ENCODE measurements at regions not wholly inside any gene's neighbourhood (a gene's known extent, or its start where the extent isn't known, plus 50 kb on each side); places are given as distances from the start of the nearest gene placed in this dataset.

DNA sequence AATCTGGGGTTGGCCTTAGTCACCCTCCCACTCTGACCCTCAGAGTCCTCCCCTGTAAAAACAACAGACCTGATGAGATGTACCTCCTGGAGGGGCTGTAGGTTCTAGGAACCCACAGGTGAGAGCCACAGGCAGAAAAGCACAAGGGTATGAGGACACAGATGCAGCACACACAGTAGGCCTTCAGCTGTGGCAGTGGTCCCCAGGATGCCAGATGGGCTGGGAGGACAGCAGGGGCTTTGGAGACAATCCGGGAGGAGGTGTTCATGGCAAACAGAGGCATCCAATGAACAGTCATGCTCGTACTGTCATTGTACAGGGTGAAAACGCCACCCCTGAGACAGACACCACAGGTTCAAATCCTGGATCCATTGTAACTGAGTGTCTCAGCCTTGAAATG is 463.1 kb downstream of the MATN1 start:
- DNase-seq = no peak

DNA sequence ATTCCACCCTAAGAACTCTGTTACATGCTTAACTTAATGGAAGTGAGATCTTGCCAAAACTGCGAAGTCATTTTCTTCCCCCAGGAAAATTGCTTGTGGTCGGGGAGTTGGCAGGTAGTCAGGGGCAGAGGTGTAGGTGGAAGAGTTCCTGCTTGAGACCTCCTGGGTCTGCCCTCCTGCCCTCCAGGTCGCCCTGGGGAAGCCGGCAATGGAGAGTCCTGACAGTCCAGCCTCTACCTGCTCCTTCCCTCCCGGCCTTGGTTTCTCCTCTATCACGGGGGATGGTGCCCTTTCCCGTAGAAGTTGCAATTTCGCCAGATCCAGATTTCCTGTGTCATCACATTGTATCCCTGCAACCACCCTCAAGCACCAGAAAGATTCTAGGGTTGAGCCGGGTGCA is 463.8 kb downstream of the MATN1 start:
- no peak for DNase-seq

DNA sequence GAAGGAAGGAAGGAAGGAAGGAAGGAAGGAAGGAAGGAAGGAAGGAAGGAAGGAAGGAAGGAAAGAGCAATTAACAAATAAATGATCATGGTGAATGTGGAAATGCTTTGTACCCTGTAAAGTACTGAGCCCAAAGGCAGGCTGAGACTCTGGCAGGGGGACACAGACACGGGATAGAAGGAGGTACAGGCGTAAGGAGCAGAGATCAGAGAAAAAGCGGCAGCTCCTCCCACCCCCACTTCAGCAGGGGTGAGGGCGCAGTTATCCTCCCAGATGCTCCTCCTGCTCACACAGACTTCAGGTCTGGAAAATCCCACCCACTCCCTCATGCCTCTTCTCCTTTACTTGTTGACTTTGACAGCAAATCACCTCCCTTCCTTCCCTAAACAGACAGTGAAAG is 464.5 kb downstream of the MATN1 start:
- DNase-seq = no peak

DNA sequence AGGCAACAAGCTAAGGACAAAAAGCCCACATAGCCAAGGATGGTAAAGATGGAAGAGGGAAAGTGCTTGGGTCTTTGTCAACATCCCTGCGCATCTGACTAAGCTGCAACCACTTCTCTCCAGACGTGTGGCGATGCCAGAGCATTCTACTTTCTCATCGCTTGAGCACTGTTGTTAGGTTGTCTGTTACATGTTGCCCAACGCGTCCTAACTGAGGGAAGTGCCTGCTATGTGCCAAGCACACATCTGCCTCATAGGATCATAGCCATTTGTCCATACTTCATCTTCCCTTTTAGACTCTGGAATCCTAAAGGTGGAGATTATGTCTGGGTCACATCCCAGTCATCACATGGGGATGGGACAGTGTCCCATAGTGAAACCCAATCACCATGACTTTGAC is 464.9 kb downstream of the MATN1 start:
- no peak for DNase-seq

DNA sequence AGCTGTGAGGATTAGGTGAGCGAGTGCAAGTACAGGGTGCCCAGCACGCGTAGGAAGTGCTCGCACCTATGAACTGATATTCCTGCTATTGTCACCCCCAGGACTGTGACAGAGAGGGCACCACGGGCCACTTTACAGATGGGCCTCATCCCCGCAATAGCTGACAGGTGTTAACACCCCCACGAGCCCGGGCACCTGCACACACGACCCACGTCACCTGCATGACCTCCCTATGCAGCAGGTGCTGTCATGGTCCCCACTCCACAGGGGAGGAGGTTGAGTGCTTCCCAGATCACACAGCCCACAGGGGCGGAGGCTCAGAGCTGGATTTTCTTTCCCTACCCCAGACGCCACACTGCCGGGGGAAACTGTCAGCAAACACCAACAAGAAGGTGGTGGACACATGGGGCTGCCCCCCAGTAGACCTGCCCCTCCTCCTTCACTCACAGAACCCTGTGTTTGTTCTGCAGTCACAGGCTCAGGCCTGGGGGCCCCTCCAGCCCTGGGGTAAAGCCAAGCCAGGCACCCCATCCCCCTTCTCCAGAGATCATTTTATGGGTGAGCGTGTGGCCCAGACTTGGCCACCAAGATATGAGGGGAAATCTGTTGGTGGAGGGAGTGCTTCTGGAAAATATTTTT is 465.5 kb downstream of the MATN1 start:
- DNase-seq = no peak

DNA sequence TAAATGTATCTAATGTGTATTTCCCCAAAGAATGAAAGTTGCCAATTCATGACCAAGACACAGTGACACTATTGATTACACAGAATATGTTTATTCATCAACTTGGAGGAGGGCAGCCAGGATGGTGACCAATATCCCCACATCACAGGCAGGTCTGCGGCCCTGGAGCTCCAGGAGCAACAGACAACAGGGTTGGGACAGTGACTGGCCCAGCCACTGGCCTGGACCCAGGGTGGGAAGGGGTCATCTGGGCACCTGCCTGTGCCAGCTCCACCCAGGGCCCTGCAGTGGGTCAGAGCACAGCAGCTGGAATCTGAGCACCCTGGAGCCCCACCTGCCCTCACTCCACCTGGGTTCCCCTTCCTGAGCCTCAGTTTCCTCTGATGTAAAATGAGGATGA is 466.1 kb downstream of the MATN1 start:
- DNase-seq = no peak

DNA sequence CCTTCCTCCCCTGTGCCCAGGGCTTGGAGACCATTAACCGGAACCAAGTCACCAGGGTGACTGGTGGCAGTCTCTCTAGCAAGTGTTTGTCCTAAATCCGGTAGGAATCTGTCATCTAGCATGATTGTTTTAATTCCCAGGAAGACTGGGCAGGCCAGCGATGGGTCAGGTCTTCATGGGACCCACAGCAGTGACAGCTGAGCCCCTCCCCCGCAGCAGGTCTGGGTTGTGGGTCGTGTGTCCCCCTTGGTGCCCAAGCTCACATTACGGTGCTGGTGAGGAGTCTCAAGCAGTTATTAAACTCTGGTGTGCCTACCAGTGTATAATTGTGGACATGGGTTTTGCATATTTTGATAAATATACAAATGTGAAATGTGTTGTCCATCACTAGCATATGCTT is 466.5 kb downstream of the MATN1 start:
- DNase-seq = no peak

DNA sequence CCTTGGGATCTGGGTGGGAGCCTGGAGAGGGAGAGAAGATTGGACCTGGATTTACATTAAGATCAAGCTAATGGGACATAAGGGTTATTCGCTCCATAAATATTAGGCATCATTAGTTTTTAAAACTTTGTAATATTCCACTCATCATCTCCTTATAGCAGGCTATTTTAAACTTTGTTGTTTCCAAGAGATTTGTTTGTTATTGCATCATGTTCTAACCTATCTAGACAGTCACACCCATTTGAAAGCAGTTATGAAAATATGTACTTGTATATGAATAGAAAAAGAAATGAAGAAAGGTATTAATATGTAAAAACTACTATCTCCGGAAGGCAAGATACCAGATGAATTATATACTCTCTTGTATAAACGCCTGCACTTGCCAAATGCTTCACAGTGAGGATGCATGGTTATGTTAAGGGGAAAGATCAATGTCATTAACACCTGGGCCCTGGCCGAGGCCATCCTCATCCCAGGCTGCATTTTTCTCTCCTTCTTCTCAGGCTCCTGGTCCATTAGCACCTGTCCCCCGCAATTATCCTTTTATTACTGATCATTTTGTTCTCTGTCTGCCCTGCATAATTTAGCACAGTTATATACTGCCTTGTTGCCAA is 468.2 kb downstream of the MATN1 start:
- DNase-seq = no peak

DNA sequence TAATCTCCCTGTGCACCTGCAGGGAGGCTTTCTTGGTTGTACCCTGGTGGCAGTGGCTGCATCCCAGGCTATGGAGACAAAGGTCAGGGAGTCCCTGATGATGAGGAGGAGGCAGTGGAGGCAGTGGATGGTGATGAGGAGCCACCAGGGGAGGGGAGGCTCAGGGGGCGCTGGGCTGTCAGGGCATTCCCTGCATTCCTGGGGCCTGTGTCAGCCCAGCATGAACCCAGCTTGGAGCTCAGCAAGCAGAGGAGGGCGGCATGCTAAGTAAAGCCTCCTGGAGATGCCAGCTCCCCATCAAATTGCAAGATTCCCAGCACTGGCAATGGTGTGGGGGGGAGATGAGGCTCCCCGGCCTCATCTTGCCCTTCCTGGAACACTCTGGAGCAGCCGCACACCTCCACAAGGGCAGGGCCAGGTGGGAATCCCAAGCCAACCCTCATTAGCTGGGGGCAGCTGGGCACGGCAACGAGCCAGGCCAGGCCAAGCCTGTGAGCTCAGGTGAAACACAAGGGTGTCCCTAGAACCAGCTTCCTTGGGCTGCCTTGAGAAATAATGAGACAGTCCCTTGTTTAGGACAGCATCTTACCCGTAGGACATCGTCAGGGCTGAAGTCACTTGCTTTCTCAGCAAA is 469.5 kb downstream of the MATN1 start:
- no peak for DNase-seq

DNA sequence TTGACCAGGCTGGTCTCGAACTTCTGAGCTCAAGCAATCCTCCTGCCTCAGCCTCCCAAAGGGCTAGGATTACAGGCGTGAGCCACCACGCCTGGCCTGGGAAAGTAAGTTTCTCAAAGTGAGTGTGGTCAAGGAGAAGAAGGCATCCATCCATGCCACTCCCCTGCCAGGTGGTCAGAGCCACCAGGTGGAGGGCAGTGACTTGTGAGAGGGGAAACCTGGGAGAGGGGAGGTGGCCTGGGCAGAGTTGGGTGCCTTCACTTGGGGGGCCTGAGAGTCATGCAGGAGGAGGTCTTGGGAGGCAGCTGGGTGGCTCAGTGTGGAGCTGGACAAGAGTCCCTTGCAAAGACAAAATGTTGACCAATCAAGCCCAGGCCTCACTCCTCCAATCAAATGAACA is 470.0 kb downstream of the MATN1 start:
- DNase-seq = no peak

DNA sequence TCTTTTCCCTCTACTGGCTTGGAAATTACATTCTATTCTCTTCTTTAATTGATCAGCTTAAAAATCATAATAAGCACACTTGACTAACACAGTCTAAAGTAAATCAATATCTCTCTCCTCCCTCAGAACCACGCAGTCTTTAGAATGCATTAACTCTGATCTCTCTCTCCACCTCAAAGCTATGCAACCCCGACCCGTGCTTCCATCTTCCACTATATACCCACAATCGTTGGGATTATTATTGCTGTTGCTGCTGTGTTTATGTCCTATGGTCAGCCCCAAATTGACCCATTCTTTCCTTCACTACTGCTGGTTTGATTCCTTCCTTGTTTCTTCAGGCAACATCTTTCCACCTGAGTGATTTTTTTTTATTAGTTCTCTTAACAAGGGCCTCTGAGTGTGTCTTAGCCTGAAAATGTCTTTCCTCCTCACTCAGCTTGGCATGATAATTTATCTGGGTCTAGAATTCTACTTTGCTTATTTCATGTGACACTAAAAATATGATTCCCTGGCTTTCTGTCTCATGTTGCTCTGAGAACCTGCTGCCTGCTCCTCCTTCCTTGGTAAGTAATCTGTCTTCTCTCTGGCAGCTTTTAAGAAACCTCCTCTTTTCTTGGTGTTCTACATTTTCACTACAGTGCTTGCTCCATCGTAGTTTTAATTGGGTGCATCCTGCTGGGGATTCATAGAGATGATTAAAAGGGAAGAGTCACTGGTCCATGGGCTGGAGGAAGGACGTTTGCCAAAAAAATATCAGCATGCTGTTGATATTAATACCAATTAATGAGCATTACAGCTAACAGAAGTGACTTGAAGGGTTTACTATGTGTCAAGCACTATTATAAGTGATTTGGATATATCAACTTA is 472.2 kb downstream of the MATN1 start:
- no peak for DNase-seq

DNA sequence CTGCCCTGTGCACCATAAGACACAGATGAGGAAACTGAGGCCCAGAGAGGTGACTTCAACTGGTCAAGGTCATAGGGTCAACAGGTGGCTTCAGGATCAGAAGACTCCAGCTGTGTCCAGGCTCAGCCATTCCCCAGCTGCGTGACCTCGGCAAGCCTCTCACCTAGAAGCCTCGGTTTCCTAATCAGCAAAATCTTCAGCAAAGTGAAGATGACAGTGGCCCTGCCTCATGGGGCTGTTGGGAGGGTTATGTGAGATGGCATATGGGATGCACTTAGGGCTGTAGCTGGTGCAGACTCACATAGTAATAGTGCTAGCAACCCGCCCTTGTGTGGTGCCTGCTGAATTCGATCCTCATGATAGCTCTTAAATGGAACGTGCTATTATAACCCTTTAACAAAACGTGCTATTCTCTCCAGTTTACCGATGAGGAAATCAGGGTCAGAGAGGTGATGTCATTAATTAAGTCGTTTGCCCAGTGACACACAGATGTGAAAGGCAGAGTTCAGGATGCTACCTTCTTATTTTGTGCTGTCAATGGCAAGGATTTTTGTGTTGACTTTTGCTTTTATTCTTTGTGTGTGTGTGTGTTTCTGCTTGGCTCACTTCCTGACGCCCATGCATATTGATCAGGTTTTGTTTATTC is 472.9 kb downstream of the MATN1 start:
- no peak for DNase-seq

DNA sequence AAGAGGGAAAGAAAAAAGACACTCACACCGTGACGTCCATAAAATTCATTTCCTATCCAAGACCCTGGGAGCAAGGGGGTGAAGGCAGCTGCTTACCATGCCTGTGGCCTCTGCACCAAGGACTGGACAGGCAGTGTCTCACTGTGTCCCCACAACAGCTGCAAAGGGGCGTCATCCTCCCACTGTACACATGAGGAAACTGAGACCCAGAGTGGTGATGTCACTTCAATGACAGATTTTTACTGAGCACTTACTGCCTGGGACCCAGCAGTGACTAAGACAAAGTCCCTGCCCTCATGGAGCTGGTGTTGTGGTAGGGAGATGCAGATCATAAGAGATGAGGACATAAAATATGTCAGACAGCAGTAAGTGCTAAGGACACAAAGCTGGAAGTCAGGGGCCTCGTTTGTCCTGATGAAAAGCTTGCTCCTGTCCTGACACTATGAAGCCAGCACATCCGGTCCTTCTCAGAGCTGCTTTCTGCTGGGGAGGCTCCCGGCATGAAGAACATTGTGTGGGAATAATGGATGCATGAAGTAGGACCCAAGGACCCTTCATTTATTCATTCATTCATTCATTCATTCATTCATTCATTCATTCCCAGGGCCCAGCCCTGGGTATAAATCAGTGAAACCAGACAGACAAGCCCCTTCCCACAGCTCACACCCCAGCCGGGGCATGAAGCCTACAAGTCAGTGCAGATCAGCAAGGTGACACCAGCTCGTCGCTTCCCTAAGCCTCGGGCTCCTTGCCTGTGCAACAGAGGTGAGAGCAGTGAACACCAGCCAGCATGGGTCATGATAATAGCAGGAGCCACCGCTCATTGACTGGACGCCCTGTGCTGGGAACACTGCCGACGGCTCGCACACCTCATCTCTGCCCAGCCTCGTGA is 473.7 kb downstream of the MATN1 start:
- DNase-seq = no peak

DNA sequence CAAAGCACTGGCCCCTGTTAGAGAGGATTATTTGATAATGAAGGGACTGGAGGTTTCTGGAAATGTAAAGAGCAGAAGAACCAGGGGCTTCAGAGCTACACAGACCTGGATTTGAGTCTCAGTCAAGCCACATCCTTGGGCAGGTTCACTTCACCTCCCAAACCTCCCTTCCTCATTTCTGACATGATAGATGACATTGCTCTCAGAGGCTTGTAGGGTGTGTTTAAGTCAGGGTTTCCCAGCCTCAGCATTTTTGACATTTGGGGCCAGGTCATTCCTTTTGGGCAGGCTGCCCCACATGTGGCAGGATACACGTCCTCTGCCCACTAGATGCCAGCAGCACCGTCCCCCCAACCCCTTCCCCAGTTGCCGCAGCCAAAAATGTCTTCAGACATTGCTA is 474.6 kb downstream of the MATN1 start:
- DNase-seq = no peak

DNA sequence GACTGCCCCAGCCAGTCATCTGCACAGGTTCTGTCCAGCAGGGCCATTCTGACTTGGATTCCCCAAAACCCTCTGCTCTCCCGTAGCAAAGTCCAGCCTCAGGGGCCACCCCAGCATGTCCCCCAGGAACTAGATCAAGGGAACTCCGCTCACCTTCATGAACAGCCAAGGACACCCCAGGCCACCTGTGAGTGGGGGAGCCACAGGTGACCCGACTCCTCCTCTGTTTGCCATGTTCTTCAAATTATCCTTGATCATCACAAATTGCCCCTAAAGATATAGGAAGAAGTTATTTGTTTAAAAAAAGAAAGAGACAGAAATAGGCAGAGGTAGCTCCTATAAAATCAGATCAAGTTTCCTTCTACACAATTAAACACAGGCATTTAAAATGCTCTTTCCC is 475.0 kb downstream of the MATN1 start:
- DNase-seq = no peak

DNA sequence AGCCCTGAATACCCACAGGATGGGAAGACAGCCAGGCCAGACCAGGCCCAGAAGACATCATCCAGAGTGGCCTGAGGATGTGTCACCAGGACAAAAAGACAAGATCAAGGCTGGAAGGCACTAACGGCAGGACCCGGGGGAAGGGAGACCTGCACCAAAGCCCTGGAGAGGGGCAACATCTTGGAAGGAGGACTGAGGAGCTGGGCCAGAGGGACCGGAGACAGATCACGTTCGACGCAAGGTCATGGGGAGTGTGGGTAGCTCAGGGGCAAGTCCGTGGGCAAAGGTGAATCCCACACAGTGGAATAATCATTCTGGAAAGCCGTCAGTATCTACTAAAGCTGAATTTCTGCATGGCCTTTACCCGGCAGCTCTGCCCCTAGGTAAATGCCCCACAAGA is 478.6 kb downstream of the MATN1 start:
- DNase-seq = no peak

DNA sequence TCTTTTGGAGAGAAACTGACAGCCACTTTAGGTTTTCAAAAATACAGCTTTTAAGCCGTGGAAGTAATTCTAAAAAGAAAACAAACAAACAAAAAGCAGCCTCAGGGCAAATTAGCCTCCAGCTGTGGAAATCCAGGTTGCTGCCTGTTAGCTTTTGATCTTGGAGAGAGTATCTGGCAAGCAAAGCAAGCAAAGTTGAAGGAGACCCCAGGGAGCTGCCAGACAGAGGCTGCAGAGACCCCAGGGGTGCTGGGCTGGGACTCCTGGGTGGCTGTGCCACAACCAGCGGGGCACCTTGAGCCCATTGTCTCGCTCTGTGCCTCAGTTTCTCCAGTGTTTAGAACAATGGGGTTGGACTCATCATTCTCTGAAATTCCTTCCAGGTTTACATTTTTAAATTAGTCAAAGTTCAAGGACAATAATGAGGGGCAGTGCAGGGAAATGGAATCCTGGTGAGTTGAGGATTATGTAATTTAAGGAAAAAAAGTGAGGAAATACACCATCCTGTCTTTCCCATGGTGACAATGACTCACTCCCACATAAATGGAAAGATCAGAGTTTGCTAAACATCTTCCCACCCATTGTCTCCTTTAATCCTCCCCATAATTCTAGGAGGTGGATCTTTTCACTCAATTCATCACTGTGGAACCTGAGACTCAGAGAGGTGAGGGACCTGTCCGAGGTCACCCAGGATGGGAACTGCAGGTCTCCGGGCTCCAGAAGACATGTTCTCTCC is 480.5 kb downstream of the MATN1 start:
- DNase-seq = no peak

DNA sequence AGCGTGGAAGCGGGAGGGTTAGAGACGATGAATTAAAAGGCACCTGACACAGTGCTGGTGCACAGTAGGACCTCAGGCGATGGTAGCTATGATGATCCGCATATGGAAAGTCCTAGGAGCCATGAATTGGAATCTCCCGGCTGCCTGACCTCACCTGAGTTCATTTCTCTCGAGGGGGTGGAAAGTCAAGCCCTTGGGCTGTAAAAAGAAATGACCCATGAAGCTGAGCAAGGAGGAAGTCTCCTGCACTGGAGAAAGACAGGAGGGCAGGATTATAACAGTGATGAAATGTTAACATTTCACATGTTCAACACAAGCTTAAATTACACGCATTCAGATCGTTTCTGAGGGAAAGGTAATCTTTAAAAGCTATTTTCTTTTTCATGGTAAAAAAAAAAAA is 481.2 kb downstream of the MATN1 start:
- no peak for DNase-seq

DNA sequence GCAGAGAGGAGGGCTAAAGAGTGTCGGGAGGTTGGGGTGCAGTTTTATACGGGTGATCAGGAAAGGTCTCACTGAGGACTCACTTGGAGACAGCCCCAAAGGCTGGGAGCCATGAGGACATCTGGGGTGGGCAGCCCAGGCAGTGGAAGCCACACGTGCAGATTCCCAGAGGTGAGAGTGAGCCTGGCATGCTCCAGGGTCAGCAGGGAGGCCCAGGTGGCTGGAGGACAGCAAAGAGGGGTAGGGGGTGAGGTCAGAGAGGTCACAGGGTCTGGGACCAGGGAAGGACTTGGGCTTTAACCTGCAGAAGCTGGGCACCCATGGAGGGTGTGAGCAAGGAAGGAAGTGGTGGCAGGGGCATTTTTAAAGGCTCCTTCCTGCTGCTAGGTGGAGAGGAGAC is 481.7 kb downstream of the MATN1 start:
- DNase-seq = no peak

DNA sequence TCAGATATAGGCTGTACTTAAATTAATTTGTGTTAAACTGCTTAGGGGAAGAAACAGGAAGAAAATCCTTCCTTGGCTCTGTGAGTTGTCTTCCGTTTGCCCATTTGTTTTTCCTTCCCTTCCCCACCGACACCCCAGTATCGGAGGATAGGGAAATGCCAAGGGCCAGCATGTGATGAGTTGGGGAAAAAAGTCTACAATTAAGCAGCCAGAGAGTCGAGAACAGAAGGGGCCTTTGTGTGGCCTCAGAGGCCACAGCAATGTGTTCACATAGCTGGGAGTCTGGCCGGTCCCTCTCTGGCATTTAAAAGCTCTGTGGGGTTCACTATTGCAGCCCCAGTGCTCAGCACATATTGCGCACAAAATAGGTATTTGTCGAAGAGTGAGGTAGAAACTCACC is 489.3 kb downstream of the MATN1 start:
- no peak for DNase-seq

DNA sequence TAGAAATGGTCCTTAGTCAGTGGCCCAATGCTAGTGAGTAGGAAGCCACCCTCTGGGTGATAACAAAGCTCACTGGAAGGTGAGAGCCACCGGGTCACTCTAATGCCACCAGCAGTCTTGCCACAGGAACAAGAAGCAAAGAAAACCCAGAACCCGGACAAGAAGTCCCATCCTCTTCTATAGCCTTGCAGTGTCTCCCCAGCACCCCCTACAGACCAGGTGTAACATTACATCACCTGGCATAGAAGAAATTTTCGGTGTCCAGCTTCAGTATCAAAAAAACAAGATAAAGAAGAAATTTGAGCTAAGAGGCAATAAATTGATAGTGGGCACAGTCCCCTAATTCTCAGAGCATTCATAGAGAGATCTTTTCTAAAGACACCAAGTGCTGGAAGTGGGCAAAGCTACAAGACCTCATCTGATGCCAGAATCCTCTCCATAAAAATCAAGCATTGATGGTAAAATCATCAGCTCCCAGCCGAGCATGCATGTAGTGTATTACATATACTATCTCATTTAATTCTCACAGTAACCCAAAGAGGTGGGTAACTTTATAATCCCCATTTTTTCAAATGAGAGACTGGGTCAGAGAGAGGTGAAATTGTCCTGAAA is 491.0 kb downstream of the MATN1 start:
- no peak for DNase-seq

All from inflammatory macrophage treated with lipopolysaccharide for 1 hour (primary cell).